Mammary epithelial cell (primary cell): ENCODE measurements at regions not wholly inside any gene's neighbourhood (a gene's known extent, or its start where the extent isn't known, plus 50 kb on each side); places are given as distances from the start of the nearest gene placed in this dataset.

Experiments
- CTCF ChIP-seq, 2 donors: IDR thresholded peaks in 1 of 2; conservative IDR thresholded peaks in 1 of 2; 2 replicates each; pipeline ENCODE4 v1.5.1; 2011 to 2012; ENCODE audit warnings: inconsistent platforms in 2 of 2, low read length in 2 of 2, mild to moderate bottlenecking in 2 of 2, control low read depth in 1 of 2, low read depth in 1 of 2; ENCODE audit not compliant: insufficient read depth in 1 of 2; ENCODE audit errors: extremely low read depth in 1 of 2
- EZH2 ChIP-seq: IDR thresholded peaks from 2 replicates; pipeline ENCODE4 v1.6.1; 2012; ENCODE audit warnings: low read length, inconsistent platforms, borderline replicate concordance

GRCh38 chr1:18565321-18565720 is 65.3 kb upstream of the PAX7 start:
- no peak for TF ChIP-seq CTCF (conservative IDR thresholded peaks at IDR 0.05 in 1 of 2, IDR thresholded peaks at IDR 0.05 in 1 of 2; ENCODE audit: extremely low read depth in 1 of 2, insufficient read depth in 1 of 2, low read depth in 1 of 2, low read length in 2 of 2)
- no peak for TF ChIP-seq EZH2
